Stimulated activated CD4-positive, alpha-beta T cell treated with anti-CD3 and anti-CD28 coated beads, Interleukin-15, amount 100 ng/mL, for 24 hours (primary cell): ENCODE measurements at regions not wholly inside any gene's neighbourhood (a gene's known extent, or its start where the extent isn't known, plus 50 kb on each side); places are given as distances from the start of the nearest gene placed in this dataset.
"Not testable (repeated sequence)": the region's sequence is repeated elsewhere in the genome, so short reads cannot be mapped to it uniquely, and the experiment has no call there.

Source experiments
- DNase-seq: peaks from one replicate; pipeline ENCODE4 v3.0.0-alpha.2; 2020

DNA sequence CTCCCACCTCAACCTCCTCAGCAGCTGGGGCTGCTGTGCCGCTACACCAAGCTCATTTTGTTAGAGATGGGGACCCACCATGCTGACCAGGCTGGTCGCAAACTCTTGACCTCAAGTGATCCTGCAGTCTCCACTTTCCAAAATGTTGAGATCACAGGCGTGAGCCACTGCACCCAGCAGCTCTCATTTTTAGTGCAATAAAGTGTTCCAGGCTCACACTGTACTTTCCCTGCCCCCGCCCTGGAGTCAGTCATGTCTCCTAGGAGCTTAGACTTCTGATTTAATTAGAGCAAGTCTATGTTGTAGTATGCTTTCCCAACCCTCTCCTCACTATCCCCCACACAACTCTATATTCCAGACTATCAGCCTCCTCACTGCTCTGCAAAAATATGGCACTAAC lies 238.0 kb upstream of the ACTBL2 start:
- no peak for DNase-seq

DNA sequence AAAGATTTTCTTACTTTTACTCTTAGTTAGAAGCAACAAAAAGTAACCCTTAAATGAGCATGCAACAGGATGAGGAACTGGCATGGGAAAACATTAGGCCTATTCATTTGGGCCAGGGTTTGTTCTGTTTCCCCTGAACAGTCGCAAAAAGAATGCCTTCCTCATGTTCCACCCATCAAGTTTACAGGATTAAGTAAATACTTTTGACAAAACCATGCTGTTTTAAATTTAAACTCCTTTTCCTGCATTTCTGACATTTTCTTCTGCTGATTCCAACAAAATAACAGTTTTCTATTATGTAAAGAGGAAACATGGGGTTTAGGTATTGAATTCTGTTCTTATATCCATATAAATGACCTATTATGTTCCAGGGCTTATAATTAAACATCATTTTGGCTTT lies 236.6 kb upstream of the ACTBL2 start:
- DNase-seq, result no peak

DNA sequence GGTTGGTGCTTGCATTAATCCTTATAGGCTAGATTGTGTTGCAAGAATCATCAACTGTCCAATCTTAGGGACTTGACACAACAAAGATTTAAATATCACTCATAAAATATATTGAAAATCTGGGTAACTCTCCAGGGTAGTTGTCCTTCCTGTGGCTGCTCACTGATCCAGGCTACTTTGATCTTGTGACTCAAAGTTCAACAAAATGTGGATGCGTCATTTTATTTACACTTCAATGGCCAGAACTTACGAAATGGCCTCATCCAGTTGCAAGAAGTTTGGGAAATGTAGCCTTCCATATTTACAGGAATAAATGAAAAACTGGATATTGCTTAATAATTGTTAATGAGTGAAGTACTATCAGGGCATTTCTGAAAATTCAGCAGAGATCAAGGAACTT lies 235.5 kb upstream of the ACTBL2 start:
- DNase-seq, result no peak

DNA sequence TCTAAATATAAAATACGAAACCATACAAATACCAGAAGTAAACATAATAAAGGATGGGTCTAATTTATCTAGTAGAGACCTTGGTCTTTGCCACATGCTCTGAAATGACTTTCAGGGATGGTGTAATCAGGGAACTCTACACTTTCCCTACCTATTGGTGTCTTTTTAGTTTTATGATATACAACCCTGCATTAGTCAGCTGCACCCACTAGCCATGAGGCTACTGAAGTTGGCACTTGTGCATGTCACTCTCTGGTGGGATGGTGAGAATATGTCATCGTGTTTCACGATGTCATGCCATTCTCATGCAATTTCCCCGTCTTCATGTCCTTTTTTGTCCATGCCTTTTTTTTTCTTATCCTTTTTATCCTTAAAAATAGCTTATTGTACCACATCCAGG lies 234.9 kb upstream of the ACTBL2 start:
- DNase-seq, result no peak

DNA sequence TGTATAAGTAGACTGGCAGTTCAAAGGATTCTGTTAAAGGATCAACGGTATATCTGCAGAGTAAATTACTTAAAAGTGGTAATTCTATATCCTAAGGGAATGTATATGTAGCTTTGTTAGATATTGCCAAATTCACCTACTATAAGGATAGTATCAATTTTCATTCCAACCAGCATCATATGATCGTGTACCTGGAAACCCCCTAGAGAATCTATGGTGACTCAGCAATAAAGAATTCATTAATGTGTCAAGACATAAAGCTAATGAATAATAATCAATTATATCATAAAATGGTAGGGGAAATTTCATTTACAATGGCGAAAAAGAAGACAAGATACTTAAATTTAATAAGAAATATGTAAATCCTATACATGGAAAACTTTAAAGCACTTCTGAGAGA lies 234.1 kb upstream of the ACTBL2 start:
- DNase-seq, result no peak

DNA sequence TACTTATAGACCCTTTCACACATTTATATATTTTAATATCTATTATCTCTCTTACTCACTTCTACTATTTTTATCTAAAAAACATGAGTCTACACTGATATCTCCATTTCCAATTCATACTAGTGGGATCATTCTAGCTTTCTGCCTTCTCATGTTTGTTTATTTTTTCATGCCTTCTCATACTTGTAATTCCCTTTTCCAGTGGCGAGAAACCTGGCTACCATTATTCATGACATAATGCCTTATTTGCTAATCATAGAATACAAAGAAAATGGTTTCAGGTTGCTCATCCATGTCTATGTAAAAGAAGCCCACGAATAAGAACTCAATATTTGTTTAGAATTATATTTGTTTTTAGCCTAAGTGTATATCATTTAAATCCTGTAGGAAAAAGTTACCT lies 232.7 kb upstream of the ACTBL2 start:
- no peak for DNase-seq

DNA sequence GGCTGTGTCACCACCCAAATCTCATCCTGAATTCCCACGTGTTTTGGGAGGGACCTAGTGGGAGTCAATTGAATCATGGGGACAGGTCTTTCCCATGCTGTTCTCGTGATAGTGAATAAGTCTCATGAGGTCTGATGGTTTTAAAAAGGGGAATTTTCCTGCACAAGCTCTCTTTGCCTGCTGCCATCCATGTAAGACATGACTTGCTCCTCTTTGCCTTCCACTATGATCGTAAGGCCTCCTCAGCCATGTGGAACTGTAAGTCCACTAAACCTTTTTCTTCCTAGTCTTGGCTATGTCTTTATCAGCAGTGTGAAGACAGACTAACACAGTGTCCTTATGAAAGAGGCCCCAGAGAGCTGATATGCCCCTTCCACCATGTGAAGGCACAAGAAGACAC lies 230.9 kb upstream of the ACTBL2 start:
- not testable (repeated sequence) for DNase-seq

DNA sequence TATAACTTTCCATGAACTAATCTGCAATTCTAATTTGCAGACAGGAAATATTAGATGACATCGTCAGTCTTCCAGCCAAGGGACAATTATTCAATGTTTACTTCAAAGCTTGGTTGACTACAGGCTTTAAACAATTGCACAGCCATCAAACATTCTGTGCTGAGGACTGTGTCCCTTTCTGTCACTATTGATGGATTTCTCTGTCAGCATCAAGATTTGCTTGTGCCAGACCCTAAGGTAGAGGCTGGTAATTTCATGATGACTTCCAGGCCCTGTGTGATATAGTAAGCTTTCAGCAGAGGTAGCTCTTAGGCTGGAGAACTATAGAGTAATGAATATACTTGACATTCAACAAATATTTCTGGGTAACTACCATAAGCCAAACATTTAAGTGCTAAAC lies 229.3 kb upstream of the ACTBL2 start:
- DNase-seq, result no peak

DNA sequence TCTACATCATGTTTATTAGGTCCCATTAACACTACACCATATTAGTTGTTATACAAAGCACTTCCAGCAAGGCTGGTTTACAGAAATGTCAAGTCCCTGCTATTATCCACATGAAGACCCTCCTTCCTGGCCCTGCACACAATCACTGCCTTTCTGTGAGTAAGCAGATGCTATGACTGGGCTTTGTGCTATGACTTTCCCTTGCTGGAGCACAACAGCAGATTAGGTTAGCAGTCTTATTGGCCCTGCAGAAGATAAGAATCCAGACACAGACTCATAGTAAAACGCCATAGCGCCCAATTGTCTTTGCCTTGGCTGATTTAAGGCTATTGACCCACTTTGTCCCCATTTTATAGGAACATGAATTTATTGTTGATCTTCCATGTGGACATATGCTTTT lies 228.9 kb upstream of the ACTBL2 start:
- no peak for DNase-seq

DNA sequence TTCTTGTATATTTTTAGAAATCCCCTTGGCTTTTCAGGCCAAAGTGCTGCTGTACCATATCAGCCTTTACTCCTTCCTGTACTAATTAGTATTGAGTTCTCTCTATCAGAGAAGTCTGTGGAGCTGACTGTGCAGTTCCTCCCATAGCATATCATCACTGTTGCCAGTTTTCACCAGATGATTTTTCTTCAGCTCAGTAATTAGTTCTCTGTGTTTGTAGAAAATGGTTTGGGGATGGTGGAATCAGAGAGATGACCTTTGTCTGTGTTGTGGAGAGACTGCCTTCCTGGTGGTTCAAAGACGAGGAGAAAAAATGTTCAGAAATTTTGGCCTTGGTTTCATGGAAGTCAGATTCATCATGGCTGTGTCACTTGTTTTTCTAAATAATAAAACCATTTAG lies 227.5 kb upstream of the ACTBL2 start:
- DNase-seq, result no peak

DNA sequence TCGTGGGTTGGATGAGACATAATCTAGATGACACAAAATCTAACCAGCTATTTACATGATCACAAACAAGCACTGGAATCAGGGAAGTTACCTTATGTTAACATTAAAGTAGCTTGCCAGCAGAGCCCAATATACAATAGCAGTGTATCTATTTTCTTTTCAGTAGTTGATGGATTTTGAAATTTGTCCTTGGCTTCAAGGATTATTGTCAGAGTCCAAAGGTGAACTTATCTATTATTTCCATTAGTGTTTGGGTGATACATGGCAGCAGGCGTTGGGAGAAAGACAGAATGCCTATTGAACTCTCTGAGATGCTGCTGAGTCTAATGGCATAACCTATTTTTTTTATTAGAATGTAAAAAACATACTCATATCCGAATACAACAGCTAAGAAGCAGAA lies 223.2 kb upstream of the ACTBL2 start:
- DNase-seq, result no peak

DNA sequence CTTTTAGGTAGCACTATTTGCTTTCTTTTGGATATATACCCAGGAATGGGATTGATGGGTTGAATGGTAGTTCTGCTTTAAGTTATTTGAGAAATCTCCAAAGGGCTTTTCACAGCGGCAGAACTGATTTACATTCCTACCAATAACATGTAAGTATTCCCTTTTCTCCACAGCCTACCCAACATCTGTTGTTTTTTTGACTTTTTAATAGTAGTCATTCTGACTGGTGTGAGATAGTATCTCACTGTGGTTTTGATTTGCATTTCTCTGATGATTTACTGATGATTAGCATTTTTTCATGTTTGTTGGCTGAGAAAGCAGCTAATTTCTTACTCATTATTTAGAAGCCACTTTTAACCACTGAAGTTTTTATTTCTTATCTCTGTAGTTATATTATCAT lies 221.1 kb upstream of the ACTBL2 start:
- DNase-seq, result no peak

DNA sequence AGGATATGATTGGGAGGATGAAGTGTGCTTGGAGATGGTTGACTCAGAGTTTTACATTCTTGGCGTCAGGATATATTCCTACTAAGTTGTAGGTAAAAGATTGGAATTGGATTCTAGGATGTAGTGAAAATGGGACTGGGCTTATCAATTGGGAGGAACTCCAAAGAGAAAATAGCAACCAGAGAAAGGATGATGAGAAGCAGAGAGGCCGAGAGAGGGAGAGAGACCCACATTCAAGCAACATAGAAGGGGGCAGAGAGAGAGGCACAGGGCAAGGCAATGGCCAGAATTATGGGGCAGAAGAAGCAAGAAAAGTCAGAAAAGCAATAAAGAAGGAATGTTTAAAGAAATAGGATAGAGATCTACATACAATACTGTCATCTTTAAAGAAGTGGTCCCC lies 217.9 kb upstream of the ACTBL2 start:
- no peak for DNase-seq

DNA sequence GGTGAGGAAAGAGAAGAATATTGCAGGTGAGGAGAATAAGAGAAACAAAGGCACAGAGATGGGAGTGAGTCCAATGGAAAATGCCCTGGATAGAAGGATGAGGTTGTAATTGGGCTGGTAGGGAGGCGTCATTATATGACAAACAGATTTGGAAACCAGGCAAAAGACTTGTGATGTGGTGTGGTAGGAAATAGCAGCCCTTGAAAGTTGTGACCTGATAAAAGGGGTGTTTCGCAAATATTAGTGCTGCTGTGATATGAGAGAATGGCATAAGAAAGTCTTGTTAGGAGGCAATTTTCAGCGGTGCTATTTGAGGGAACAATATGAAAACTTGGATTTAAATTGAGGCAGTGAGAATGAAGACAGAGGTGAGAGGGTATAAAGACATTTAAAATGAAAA lies 217.5 kb upstream of the ACTBL2 start:
- DNase-seq, result no peak

DNA sequence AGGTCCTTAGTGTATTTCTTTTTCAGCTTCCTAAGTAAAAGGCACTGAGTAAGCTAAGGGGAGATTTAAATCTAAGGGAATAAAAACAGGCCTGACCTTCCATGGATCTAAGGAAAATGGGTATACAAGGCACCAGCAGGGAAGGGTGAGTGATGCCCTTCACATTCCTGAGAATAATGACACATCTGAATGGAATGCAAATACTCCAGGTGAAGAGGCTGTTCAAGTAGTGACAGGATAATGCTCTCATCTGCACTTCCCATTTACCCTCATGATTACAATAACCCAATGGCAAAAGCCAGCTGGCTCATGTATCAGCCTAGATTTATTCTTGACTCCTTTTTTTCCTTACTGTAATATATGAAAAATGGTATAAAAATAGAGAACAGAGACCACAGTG lies 216.2 kb upstream of the ACTBL2 start:
- no peak for DNase-seq

DNA sequence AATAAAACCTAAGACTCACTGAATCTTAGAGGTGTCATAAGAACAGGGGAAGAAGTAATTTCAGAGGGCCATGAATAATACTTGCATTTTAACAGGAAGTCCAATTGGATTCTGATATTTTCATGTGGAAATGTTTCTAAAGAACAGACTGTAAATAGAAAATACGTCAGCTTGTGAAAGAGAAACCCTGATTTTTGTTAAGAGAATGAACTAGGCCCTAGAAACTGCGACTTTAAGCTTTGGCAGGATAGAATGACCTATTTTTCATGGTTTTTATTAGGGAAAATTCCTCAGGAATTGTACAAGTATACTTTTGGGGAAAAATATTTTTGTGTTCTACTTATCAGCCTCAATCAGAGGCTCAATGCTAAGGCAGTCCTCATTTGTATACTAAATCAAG lies 215.5 kb upstream of the ACTBL2 start:
- DNase-seq, result no peak

DNA sequence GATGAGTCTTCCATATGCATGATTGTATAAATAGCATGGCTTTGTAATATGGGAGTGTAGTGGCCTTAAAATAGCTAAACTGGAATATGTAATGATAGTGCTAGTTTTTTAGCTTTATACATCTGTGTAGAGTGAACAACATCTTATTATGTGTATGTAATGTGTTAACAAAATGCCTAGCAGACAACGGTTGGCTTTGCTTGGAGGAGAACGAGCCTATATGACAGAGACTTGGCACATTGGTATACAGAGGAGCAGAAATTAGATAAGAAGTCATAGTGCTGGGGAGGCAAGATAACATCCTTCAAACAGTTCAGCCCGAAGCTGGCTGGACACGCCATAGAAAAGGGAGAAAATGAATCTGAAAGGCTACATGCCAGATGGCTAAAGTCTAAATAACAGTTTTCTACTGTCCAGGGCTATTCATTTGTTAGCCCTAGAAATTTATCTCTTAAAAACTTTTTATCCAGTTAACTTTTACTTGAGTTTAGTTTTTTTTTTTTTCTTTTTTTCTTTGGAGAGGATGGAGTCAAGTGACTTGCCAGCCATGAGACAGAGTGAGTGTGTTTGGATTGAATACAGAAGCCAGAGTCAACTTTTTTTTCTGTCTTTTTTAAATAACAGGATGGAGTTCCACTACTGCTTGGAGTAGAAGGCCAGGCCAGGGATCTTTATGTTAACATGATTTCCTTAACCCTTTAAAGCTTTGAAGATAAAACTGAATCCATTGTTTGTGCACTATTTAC lies 214.4 kb upstream of the ACTBL2 start:
- DNase-seq, result no peak

DNA sequence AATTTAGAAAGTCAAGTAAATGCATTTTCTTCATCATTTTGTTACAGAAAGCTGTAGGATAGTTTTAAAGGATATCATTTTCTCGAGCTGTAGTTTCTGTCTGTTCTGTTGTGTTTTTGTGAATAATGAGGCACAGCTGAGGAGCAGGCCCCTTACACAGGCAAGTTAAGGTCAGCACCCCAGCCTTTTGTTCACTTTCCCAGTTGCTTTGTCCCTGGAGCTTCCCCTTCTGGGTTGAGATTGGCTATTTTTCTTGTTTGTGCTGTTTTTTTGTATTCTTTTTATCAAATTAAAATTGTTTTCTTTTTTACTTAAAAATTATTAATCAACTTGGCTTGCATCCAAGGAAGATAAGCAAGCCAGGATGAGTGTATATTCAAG lies 213.8 kb upstream of the ACTBL2 start:
- DNase-seq, result no peak

DNA sequence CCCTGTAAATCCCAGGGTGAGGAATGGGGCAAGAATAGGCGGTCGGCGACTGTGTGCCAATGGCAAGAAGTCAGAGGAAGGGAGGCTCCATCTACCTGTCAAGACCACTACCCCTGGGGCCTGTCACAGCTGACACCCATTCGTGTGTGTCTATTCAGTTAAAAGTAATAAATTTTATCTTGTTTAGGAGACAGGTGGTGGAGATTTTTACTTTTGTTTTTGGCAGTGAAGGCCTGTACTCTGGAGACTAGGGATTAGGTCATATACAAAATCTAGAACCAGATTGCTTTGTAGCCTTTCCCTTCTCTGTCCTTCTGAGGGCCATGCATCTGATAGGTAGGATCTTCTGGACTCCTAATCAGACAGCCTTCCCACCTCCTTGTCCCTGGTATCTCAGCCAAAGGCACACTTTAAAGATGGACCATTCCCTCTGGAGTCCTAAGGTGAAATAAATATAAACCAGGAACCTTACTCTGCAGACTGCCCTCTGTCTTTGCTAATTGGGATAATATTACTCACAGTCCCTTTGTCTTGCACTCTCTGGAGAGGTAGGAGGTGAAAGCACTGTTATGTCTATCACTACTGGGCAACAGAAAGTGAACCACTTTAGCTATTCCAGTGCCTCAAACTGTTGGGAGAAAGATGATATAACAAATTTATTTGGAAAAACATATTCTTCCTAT lies 213.2 kb upstream of the ACTBL2 start:
- no peak for DNase-seq

DNA sequence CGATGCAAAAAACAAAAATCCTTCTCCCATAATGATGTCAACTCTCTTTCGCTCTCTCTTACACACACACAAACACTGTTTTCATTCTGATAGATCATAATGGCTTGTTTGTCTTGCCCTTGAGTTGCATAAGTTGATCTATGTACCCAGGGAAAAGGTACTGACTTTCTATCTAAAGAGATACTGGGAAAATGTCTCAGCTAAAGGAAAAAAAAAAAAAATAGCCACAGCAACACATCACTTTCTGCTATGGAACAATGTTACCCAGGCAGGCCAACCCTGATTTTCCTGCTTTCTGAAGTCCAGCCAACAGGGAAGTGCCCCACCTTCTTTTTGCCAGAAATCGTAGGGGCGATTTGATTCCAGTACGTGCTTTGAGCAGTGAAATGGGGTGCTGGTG lies 212.6 kb upstream of the ACTBL2 start:
- no peak for DNase-seq

DNA sequence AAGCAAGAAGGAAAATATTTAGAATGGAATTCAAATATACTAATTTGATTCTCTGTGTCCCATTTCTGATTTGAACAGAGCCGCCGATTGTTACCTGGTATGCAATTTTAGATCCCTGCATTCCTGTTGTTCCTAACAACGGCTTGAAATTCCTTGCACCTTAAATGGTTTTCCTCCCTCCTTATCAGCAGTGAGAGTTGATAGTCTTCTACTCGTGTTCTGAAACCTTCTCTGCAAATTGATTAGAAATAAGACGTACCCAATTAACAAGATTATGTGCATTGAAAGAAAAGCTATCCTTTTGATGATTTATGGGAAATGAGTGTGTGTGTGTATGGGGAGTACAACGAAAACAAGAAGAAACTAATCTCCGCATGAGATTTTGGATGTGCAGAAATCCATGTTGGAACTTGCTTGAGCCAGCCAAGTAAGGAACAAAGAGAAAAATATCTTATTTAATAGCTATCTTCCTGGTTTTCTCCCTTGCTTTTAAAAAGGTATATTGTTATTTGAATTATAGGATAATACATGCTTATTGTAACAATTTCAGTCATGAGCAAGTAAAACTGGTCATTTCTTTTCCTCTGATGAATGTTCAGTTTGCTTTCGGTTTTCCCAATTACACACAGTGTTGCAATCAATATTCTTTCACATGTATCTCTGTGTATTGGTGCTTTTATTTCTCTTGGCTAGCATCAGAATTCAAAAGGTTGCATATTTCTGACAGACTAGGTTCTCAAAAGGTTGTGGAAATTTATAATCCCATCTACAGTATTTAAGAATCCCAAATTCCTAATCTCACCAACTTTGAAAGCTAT lies 211.1 kb upstream of the ACTBL2 start:
- no peak for DNase-seq

DNA sequence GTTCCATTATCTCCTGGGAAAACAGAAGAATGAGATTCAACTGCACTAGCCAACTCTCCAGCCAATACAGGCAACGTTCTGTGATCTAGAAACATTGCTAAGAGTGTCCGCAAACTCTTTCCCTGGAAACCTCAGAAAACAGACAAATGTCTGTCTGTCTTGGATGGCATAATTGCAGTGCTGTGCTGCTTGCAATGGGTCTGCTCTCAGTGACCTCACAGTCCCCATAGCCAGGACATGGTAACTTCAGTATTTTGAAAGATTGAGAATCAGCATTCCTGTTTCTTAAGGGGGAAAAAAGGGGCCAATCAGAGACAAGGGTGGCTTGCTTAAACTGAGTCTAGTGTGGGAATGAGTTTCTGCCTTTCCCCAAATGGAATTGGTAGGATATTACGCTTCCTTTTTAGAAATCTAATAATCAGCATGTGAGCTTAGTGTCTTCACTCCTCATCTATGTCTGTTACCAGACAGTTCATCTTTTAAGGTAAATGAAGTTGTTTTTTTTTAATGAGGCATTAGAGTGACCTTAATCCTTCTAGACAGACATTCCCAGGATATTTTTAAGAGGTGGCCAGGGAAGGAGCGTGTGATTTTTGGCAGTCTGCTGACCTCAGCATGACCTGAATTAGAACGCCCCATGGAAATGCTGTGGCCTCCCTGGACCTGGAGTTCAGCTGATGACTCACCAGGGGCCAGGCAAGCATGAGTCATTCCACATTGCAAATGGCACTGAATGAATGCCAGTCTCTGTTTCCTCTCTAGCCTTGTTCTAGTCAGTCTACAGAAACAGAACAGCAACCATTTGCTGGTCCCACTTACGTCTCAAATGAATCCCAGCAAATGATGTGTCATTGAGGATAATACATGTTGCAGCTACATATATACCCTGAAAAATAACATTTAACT lies 210.2 kb upstream of the ACTBL2 start:
- DNase-seq, result peak; percentile 29

DNA sequence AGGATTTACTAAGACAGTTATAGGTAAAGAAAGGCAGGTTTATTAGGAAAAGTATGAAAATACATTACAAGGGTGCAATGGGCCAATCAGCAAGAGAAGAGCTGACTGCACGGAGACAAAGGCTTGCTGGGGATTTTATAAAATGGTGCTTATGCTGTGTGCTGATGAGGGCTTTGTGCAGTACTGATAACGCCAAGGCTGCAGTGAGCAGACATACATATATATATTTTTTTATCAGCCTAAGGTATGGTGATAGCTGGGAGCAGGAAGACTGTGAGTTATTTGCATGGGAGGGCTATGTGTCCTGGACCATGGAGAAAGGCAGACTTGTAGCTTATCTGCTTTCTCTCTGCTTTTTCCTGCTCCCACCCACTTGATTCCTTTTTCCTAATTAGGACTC lies 208.1 kb upstream of the ACTBL2 start:
- no peak for DNase-seq
